ENCODE measurements at regions not wholly inside any gene's neighbourhood (a gene's known extent, or its start where the extent isn't known, plus 50 kb on each side); places are given as distances from the start of the nearest gene placed in this dataset.

DNA sequence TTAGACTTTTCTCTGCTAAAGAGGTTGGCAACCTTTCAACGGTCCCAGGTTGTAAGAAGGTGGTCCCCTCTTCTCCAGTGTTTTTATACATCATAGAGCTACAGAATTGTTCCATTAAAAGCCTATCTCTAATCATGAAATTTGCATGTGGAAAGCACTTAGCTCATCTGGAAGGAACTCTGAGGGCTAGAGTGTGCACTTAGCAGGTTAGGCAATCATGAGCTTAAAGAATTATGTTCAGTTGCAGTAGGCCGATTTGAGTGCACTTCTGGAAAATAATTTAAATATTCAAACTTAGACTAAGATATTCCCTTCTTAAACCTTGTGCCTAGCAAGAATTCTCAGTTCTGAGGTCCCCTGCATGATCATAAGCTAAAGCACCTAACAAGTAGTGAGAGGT, 468.7 kb downstream of the SPATA31D1 start (continued):
- TF ChIP-seq, protein P1, sequence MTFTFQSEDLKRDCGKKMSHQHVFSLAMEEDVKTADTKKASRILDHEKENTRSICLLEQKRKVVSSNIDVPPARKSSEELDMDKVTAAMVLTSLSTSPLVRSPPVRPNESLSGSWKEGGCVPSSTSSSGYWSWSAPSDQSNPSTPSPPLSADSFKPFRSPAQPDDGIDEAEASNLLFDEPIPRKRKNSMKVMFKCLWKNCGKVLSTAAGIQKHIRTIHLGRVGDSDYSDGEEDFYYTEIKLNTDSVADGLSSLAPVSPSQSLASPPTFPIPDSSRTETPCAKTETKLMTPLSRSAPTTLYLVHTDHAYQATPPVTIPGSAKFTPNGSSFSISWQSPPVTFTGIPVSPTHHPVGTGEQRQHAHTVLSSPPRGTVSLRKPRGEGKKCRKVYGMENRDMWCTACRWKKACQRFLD (tag by site-specific recombination; IDR thresholded peaks at IDR 0.05) = no peak
- TF ChIP-seq ZNF174 (tag by site-specific recombination; IDR thresholded peaks at IDR 0.05) (no peak), ZNF514 (tag by site-specific recombination; IDR thresholded peaks at IDR 0.05) (no peak)
- TF ChIP-seq, protein P2, sequence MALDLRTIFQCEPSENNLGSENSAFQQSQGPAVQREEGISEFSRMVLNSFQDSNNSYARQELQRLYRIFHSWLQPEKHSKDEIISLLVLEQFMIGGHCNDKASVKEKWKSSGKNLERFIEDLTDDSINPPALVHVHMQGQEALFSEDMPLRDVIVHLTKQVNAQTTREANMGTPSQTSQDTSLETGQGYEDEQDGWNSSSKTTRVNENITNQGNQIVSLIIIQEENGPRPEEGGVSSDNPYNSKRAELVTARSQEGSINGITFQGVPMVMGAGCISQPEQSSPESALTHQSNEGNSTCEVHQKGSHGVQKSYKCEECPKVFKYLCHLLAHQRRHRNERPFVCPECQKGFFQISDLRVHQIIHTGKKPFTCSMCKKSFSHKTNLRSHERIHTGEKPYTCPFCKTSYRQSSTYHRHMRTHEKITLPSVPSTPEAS (tag by site-specific recombination; IDR thresholded peaks at IDR 0.05) = no peak

DNA sequence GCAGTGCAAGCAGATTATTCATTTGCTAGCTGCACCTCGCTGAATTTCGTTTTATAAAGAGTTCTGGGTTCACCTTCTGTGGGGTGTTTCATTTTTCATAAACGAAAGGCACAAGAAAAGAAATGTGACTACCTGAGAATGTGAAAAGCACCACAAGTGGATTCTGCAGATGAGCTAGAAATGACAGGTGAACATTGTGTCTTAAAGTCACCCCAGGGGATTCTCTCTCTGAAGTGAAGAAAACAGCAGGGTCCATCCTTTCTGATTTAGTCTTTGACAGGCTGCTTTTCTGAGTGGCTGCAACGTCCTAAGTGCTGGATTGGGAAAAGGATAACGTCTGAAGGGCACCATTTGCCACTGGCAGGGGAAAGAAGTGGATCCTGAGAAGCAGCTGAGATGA, 469.3 kb downstream of the SPATA31D1 start:
- ChIA-PET CTCF (interaction anchor here (1.2 to 2.9 kb wide), 2 partner anchors 9 to 775 kb away, joined by 3 to 16 read pairs; no protein-coding TSS in a partner anchor), POLR2A (interaction anchor here (0.5 kb wide), 1 partner anchor 31 kb away, joined by 3 read pairs; no protein-coding TSS in a partner anchor)
- H3K27ac ChIP-seq (ENCODE audit: extremely low read depth, low read depth, low read length) = no peak overlapping the region
- no peaks in the 10 kb centered on the region for H3K36me3 ChIP-seq (ENCODE audit: control insufficient read depth in 2 of 2, insufficient read depth in 1 of 2, low read length in 2 of 2)
- TF ChIP-seq, protein P3, sequence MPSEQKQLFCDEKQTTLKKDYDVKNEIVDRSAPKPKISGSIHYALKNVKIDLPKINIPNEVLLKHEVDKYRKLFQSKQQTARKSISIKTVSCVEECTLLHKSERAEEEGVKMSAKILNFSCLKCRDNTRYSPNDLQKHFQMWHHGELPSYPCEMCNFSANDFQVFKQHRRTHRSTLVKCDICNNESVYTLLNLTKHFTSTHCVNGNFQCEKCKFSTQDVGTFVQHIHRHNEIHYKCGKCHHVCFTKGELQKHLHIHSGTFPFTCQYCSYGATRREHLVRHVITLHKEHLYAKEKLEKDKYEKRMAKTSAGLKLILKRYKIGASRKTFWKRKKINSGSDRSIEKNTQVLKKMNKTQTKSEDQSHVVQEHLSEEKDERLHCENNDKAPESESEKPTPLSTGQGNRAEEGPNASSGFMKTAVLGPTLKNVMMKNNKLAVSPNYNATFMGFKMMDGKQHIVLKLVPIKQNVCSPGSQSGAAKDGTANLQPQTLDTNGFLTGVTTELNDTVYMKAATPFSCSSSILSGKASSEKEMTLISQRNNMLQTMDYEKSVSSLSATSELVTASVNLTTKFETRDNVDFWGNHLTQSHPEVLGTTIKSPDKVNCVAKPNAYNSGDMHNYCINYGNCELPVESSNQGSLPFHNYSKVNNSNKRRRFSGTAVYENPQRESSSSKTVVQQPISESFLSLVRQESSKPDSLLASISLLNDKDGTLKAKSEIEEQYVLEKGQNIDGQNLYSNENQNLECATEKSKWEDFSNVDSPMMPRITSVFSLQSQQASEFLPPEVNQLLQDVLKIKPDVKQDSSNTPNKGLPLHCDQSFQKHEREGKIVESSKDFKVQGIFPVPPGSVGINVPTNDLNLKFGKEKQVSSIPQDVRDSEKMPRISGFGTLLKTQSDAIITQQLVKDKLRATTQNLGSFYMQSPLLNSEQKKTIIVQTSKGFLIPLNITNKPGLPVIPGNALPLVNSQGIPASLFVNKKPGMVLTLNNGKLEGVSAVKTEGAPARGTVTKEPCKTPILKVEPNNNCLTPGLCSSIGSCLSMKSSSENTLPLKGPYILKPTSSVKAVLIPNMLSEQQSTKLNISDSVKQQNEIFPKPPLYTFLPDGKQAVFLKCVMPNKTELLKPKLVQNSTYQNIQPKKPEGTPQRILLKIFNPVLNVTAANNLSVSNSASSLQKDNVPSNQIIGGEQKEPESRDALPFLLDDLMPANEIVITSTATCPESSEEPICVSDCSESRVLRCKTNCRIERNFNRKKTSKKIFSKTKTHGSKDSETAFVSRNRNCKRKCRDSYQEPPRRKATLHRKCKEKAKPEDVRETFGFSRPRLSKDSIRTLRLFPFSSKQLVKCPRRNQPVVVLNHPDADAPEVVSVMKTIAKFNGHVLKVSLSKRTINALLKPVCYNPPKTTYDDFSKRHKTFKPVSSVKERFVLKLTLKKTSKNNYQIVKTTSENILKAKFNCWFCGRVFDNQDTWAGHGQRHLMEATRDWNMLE (tag by site-specific recombination; conservative IDR thresholded peaks at IDR 0.05; ENCODE audit: low read depth) = no peak
- no peak for TF ChIP-seq MYNN (tag by site-specific recombination; IDR thresholded peaks at IDR 0.05; ENCODE audit: borderline replicate concordance)
- TF ChIP-seq ZNF571 (tag by site-specific recombination; IDR thresholded peaks at IDR 0.05) = no peak
- no peak for TF ChIP-seq ZNF48 (tag by site-specific recombination; IDR thresholded peaks at IDR 0.05)
- TF ChIP-seq REPIN1 (tag by site-specific recombination; IDR thresholded peaks at IDR 0.05; ENCODE audit: low read depth) = no peak
- no peak for TF ChIP-seq KLF9 (tag by site-specific recombination; IDR thresholded peaks at IDR 0.05; ENCODE audit: low read depth)
- TF ChIP-seq, protein P4, sequence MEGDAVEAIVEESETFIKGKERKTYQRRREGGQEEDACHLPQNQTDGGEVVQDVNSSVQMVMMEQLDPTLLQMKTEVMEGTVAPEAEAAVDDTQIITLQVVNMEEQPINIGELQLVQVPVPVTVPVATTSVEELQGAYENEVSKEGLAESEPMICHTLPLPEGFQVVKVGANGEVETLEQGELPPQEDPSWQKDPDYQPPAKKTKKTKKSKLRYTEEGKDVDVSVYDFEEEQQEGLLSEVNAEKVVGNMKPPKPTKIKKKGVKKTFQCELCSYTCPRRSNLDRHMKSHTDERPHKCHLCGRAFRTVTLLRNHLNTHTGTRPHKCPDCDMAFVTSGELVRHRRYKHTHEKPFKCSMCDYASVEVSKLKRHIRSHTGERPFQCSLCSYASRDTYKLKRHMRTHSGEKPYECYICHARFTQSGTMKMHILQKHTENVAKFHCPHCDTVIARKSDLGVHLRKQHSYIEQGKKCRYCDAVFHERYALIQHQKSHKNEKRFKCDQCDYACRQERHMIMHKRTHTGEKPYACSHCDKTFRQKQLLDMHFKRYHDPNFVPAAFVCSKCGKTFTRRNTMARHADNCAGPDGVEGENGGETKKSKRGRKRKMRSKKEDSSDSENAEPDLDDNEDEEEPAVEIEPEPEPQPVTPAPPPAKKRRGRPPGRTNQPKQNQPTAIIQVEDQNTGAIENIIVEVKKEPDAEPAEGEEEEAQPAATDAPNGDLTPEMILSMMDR (tag by site-specific recombination; IDR thresholded peaks at IDR 0.05) = no peak
- TF ChIP-seq ZFHX2 (tag by site-specific recombination; conservative IDR thresholded peaks at IDR 0.05) = no peak
- TF ChIP-seq ZNF555 (tag by site-specific recombination; conservative IDR thresholded peaks at IDR 0.05) = no peak
- no peak for TF ChIP-seq ZNF585B (tag by site-specific recombination; IDR thresholded peaks at IDR 0.05)
- TF ChIP-seq, protein P5, sequence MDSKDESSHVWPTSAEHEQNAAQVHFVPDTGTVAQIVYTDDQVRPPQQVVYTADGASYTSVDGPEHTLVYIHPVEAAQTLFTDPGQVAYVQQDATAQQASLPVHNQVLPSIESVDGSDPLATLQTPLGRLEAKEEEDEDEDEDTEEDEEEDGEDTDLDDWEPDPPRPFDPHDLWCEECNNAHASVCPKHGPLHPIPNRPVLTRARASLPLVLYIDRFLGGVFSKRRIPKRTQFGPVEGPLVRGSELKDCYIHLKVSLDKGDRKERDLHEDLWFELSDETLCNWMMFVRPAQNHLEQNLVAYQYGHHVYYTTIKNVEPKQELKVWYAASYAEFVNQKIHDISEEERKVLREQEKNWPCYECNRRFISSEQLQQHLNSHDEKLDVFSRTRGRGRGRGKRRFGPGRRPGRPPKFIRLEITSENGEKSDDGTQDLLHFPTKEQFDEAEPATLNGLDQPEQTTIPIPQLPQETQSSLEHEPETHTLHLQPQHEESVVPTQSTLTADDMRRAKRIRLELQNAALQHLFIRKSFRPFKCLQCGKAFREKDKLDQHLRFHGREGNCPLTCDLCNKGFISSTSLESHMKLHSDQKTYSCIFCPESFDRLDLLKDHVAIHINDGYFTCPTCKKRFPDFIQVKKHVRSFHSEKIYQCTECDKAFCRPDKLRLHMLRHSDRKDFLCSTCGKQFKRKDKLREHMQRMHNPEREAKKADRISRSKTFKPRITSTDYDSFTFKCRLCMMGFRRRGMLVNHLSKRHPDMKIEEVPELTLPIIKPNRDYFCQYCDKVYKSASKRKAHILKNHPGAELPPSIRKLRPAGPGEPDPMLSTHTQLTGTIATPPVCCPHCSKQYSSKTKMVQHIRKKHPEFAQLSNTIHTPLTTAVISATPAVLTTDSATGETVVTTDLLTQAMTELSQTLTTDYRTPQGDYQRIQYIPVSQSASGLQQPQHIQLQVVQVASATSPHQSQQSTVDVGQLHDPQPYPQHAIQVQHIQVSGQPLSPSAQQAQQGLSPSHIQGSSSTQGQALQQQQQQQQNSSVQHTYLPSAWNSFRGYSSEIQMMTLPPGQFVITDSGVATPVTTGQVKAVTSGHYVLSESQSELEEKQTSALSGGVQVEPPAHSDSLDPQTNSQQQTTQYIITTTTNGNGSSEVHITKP (tag by site-specific recombination; IDR thresholded peaks at IDR 0.05) = no peak
- no peak overlapping the region for H3K4me3 ChIP-seq (ENCODE audit: low read depth, low read length)
- H3K9me3 ChIP-seq (ENCODE audit: control insufficient read depth, insufficient read depth, low read depth, low read length) = no peaks in the 10 kb centered on the region
- H3K4me1 ChIP-seq (ENCODE audit: control insufficient read depth, insufficient read depth, low read length) = no peaks in the 10 kb centered on the region
